HG03575 (cell line): ENCODE measurements at regions not wholly inside any gene's neighbourhood (a gene's known extent, or its start where the extent isn't known, plus 50 kb on each side); places are given as distances from the start of the nearest gene placed in this dataset.
A peak's percentile ranks its signal among the peaks of the same experiment; 100 is the strongest.
"Not testable (repeated sequence)": the region's sequence is repeated elsewhere in the genome, so short reads cannot be mapped to it uniquely, and the experiment has no call there.

Experiments used
- ATAC-seq: cut with Tn5 transposase; IDR thresholded peaks from one replicate; pipeline ENCODE4 v1.9.1; 2021; ENCODE audit not compliant: unreplicated experiment, insufficient number of reproducible peaks, low FRiP score; ENCODE audit errors: extremely low read depth

DNA sequence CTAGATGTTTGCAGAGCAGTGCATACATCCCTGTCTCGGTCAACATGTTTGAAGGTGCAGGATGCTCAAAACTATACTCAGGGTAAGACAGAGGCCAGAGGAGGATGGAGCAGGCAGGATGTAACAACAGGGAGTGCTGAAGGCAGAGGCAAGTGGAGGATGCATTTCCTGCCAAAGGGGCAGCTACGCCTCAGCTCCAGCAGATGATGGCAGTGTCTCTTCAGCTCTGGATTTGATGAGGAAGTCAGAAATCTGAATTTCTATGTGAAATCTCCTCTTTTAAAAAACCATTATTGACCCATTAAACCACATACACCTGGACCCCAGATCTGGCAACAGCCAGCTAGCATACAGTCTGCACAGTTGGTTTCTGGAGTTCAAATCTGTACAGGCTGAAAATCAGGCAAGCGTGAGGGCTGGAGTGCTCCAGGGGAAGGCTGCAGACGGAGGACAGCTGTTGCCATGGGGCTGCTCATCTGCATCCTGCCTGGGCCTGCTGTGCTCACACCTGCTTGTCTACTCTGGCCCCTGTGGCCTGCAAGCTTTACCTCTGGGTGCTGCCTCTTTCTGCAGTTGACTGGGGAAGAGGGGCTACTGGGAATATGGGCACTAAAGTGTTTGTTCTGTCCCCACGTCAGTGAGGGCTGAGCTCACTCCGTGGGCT, 152.9 kb upstream of the SLC28A3 start:
- no peak for ATAC-seq

DNA sequence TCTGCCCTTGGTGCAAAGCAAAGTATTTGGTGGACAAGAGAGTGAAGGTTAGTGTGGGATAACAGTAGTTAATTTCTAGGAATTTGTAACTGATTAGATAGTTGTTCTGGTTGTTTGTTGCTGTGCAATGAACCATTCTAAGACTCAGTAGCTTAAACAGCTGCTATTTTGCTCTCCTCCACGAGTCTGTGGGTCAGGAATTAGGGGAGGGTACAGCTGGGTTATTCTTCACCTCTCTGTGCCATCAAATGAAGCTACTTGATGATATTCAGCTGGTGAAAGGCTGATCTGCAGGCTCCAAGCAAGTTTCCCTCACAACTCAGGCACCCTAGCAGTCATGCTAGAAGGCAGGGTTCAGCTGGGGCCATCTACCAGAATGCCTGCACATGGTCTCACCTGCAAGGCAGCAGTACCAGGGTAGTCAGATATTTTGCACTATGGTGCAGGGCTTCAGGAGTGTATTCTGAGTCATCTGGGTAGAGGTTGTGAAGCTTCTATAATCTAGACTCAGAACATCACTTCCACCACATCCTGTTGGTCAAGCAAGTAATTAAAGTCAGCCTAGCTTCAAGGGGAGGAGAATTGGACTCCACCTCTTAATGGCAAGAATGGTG, 159.5 kb upstream of the SLC28A3 start:
- ATAC-seq: peak; percentile 79

DNA sequence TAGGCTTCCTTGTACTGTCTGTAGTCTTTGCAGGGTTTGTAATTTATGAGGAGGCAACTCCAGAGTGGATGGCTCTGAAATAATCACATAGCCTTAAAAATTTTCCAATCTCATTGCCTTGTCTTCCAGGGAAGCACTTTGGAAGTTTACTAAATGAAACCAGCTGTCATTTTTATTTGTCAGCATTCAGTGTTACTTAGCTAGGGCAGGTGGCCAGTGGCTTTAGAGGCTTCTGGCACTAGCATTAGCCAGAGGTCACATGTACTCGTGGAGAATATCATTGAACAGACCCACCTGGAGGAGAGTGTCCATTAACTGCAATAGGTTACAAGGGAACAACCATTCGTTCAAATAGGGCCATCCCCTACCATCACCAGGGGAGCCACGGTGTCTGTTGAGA, 160.3 kb upstream of the SLC28A3 start:
- ATAC-seq: no peak

DNA sequence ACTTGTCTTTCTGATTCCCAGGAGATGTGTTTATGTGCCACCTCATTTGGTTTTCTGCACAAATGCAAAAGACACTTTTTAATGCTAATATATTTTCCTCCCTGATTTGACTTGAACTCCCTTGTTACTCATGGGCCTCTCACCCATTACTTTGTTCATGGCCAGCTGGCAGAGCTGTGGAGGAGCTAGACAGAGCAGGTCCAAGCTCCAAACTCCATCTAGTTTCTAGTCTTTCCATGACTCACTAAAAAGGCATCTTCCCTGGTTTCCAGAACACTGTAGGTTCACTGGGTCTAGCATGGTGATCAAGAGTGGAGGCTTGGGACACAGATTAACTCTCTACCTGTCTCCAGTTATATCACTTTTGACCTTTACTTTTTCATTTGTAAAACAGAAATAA, 161.0 kb upstream of the SLC28A3 start:
- ATAC-seq: no peak

DNA sequence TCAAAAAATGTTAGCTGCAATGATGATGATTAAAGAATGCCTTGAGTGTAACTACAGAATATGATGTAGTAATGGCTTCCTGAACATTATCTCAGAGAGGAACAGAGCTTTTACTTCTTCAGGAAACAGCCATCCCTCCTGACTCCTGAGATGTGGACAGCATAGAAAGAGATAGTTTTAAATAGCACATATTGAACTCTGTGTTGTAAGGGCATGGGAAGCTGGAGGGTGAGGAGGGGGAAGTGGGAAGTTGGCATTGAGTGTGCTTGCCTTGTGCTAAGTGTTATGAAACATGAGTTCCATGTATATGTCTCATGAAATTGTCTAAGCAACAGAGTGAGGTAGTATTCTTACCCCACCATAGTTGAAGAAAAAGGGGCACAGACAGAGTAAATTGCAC, 161.5 kb upstream of the SLC28A3 start:
- no peak for ATAC-seq

DNA sequence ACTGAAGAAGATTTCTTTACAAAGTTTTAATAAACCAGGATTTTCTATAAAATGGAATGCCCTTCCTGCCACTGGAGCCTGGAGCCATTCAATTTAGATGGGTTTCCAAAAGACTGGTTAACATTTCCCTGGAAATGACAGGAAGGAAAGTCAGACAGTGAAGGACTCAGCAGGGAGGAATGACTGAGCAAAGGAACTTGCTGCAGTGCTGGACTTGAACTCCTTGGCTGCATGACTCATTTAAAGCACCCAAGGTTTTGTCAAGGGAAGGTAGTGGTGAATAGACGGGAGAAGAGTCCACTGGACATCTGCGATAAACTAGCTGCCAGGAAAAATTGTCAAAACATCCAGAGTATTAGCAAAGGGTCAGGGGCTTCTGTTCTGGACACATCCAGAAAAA, 163.8 kb upstream of the SLC28A3 start:
- ATAC-seq: no peak

DNA sequence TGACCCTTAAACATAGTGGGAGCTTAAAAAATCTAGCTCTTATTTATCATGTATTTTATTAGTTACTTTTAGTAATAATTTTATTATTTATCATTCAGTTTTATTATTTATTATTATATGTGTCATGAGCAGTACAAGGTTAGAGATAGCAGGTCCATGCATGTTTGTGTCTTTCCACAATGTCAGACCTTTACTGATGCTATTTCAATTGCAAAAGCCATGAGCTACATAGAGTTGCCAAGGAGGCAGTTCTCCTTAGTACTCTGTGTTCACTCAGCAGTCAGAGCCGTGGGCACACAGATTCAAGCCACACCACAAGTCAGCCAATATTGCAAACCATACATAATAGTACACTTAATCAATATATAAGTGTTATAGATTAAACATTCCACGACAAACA, 157.9 kb upstream of the NTRK2 start:
- ATAC-seq: no peak

DNA sequence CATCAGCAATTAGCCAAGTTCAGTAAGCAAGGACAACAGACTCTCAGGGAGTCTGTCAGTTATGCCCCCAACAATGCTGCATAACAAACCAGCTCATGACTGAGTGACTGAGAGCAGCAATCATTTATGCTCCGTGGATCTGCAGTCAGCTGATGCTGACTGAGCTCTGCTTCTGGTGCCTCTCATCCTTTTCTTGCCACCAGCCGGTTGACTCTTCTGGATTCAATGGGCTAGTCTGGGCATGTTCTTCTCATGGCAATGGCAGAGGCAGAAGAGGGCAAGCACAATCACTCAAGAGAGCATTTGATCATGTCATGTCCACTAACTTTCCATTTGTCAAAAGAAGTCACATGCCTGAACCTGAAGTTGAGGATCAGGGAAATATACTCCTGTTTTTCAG, 157.0 kb upstream of the NTRK2 start:
- ATAC-seq: no peak

DNA sequence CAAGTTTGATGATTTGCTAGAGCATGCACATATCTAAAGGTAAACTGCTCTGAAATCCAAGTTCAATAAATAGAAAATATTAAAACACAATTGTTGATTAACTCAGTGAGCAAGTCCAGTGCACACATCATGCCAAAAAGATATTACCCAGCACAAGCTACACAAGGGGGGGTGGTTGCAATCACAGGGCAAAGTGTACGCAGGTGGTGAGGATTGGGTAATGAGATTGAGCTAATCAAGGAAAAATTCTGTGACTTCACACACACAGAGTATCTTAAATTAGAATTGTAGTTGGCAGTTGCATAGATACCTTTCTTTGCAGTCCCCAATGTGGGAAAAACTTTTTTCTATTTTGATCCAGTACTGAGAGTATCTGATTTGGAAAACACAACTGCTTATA, 156.1 kb upstream of the NTRK2 start:
- ATAC-seq: no peak

DNA sequence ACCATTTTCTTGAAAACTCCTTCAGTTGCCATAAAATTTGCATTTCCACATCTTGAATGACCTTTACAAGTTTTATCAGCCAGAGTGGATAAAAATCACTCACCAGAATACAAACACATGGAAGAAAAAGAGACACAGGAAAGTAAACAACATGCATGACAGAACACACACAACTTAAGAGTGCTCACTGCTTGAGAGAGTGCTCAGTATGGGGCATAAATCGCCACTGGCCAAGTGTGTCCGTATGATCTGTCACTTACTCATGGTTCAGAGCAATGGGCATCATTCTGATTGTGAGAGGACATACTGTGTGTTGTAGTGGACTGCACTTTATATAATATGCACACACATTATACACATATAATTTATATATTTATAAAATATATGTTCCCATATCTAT, 155.6 kb upstream of the NTRK2 start:
- ATAC-seq: no peak

DNA sequence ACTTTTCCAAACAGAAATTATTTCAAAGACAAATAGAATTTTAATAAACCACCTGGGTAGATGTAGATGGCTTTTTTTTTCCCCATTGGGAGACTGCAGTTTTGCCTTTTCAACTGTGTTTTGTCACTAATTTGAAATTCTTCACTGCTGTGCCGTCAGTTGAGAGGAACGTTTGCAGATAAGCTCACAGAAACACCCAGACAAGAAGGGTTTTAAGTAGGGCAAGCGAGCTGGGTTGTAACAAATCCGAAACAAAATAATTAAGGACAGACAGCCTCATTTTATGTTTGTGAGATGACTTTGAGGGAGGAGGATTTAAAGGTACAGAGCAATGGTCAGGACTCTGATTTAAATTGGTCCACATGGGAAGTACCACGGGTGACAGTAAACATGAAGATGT, 155.1 kb upstream of the NTRK2 start:
- ATAC-seq: no peak

DNA sequence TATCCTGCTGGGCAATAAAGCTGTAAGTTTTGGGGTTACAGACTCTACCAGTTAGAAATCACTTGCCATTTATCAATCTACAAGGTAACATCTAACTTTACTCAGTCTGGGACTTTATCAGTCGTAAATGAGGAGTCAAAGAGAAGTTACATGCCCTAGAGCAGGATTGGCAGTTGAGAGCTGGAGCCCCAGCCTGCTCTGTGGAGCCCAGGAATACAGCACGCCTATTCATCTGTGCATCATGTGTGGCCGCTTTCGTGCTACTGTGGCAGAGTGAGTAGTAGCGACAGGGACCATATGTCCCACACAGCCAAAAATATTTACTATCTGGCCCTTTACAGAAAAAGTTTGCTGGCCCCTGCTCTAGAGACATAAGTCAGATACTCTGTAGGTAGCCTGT, 152.5 kb upstream of the NTRK2 start:
- ATAC-seq: no peak

DNA sequence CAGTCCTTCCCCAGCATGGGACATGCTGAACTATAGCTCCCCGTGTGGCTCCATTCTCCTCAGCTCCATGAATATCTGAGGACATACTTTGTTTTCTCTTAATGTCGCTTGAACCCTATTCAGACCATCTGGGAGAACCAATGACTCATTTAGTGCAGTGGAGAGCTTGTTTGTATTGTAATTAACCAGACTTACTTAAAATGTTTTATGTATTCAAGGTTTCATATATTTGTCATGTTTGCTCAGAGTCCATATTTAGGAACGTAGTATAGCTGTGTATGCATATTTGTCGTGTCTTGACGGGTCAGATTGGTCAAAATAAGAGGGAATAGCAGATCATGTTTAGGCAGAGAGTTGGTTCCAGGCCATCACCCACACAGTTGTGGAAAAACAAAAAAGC, 150.1 kb upstream of the NTRK2 start:
- ATAC-seq: no peak

DNA sequence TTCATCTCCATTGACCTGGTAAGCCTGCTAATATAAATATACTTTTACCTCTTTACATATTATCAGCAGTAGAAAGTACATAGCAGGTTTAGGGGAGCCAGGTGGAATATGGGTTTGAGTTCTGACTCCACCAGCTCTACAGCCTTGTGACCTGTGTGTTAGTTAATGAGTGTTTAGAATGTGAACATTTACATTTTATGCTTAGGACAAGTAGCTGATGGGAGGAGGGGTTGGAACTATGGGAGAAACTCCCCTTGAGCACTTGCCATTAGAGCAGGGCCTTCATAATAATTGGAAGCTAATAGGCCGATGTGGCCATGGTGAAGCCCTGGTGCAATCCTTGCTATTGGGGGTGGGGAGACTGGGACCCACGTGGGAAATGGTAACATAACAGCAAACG, 148.3 kb upstream of the NTRK2 start:
- ATAC-seq: no peak

DNA sequence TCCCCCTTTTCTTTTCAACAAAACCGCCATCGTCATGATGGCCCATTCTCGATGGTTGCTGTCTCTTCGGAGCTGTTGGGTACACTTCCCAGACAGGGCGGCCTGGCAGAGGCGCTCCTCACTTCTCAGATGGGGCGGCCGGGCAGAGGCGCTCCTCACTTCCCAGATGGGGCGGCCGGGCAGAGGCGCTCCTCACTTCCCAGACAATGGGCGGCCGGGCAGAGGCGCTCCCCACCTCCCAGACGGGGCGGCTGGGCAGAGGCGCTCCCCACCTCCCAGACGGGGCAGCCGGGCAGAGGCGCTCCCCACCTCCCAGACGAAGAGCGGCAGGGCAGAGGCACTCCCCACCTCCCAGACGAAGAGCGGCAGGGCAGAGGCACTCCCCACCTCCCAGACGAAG, 143.3 kb upstream of the NTRK2 start:
- ATAC-seq: not testable (repeated sequence)

DNA sequence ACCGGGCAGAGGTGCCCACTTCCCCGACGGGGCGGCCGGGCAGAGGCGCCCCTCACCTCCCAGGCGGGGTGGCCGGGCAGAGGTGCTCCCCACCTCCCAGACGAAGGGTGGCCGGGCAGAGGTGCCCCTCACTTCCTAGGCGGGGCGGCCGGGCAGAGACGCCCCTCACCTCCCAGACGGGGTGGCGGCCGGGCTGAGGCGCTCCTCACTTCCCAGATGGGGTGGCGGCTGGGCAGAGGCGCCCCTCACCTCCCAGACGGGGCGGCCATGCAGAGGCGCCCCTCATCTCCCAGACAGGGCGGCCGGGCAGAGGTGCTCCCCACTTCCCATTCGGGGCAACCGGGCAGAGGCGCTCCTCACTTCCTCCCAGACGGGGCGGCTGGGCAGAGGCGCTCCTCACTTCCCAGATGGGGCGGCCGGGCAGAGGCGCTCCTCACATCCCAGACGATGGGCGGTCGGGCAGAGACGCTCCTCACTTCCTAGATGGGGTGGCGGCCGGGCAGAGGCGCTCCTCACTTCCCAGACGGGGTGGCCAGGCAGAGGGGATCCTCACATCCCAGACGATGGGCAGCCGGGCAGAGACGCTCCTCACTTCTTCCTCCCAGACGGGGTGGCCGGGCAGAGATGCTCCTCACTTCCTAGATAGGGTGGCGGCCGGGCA, 142.3 kb upstream of the NTRK2 start:
- not testable (repeated sequence) for ATAC-seq

DNA sequence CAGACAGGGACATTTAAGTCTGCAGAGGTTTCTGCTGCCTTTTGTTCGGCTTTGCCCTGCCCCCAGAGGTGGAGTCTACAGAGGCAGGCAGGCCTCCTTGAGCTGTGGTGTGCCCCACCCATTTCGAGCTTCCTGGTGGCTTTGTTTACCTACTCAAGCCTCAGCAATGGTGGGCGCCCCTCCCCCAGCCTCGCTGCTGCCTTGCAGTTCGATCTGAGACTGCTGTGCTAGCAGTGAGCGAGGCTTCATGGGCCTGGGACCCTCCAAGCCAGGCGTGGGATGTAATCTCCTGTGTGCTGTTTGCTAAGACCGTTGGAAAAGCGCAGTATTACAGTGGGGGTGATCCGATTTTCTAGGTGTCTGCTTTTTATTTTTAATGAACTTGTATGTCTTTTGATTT, 133.6 kb upstream of the NTRK2 start:
- not testable (repeated sequence) for ATAC-seq

DNA sequence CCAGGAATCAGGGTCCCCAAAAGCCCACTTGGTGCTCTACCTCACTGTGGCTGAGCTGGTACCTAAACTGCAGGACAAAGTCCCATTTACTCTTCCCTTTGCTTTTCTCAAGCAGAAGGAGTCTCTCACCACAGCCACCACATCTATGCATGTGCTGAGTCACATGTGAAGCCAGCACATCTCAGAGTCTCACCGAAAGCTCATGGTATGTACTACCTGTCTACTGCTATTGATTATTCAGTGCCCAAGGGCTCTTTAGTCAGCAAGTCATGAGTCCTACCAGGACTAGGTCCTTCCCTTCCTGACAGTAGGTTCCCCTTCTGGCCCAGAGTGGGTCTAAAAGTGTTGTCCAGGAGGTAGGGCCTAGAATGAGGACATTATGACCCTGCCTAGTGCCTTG, 130.7 kb upstream of the NTRK2 start:
- no peak for ATAC-seq

DNA sequence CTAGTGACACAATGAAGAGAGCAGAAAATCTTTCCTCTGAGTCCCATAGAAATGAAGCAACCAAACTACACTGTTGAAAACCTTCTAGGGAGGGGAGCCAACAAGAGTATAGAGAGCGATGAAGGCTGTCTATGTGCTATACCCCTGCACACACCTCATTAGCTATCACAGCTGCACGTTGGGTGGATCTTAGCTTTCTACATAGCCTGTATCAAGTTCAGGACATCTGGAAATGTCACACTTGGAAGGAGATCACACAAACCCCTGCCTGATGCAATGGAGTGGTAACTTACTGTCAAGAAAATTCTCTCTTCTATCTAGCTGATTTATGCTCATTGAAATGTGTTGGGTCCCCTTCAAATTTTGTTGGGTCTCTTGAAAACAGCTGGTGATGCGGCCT, 127.0 kb upstream of the NTRK2 start:
- ATAC-seq: no peak

DNA sequence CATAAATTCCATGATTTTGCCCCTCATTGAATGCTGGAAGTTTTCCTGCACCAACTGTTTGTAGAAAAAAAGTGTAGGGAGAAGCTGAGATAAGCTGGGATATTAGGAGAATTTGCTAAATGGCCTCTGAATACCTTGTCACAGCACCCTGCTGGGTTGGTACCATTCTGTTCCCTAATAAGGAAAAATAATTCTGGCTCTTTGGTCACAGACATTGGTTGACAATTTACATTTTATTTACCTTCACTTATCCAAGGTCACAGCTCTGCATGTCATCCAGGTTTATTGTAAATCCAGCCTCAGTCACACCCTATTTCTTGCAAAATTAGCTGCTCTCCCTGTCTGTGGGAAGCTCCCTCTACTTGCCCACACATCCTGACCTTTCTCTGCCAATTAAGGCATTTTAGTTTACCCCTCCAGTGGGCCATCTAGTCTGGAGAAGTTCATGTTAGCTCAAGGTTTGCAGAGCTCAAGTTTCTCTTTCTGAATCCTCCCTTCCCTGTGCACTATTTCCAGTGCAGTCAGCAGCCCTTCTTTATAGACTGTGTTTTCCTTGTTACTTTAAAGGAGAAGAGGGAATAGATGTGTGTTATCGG, 115.4 kb upstream of the NTRK2 start:
- no peak for ATAC-seq
